ENCODE measurements at regions not wholly inside any gene's neighbourhood (a gene's known extent, or its start where the extent isn't known, plus 50 kb on each side); places are given as distances from the start of the nearest gene placed in this dataset.
"Not testable (repeated sequence)": the region's sequence is repeated elsewhere in the genome, so short reads cannot be mapped to it uniquely, and the experiment has no call there.

DNA sequence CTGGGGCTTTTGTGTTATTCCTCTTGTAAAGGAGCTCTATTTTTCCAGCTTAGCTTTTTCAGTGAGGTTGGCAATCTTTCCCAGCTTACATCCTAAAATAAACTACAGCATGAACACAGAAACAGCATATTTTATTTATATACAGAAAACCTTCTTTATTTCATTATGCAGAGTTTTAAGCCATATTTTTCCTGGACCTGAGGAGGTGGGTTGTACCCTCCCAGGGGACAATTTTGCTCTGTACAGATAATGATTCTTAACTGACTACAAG, 341.2 kb upstream of the TYRP1 start:
- Mint-ChIP-seq H3K9me3 (peaks cover 9% of the 10 kb centered on the region), H3K27ac (no peak overlapping the region), H3K4me3 (no peak overlapping the region), H3K4me1 (no peaks in the 10 kb centered on the region), H3K27me3 (no peaks in the 10 kb centered on the region), H3K36me3 (no peaks in the 10 kb centered on the region)
- ATAC-seq: no peak

DNA sequence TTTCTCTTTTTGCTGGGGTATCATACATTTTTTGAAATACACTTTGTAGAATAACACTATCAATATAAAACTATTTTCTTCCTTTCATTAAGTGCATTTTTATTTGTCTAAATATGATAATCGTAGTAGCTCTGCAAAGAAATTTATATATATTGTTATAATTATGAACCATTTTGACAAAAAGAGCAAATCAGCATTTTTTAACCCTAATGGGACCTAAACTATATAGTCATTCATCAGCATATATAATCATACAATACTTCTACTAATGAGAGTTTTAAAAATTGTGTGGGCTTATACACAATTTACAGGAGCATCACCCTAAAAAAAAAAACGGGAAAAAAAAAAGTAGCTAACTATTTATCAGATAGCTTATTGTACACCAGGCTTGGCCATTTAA, 329.7 kb upstream of the TYRP1 start:
- no peaks in the 10 kb centered on the region for H3K4me1 Mint-ChIP-seq
- no peaks in the 10 kb centered on the region for H3K27me3 Mint-ChIP-seq
- H3K36me3 Mint-ChIP-seq: no peaks in the 10 kb centered on the region
- no peak for ATAC-seq
- H3K27ac Mint-ChIP-seq: no peak overlapping the region
- H3K9me3 Mint-ChIP-seq: no peaks in the 10 kb centered on the region
- no peak overlapping the region for H3K4me3 Mint-ChIP-seq

DNA sequence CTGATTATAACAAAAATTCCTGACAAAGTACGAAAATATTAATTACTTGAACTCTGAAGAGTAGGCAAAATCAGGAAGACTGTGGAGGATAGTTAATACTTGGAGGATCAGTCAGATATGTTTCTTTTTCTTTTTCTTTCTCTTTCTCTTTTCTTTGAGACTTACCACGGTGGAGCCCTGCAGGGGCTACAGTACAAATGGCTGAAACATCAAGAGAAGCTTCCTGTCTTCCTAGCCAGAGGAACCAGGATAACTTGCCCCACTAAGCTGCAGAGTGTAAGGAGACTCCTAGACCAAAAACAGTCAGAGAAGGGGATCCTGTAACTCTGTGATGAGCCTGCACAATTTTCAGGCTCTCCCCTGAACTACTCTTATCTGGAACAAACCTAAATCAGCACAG, 324.6 kb upstream of the TYRP1 start:
- Mint-ChIP-seq H3K4me1 (no peaks in the 10 kb centered on the region), H3K4me3 (no peak overlapping the region), H3K27me3 (no peaks in the 10 kb centered on the region), H3K9me3 (peaks cover 2% of the 10 kb centered on the region), H3K27ac (no peak overlapping the region), H3K36me3 (no peaks in the 10 kb centered on the region)
- ATAC-seq: no peak

DNA sequence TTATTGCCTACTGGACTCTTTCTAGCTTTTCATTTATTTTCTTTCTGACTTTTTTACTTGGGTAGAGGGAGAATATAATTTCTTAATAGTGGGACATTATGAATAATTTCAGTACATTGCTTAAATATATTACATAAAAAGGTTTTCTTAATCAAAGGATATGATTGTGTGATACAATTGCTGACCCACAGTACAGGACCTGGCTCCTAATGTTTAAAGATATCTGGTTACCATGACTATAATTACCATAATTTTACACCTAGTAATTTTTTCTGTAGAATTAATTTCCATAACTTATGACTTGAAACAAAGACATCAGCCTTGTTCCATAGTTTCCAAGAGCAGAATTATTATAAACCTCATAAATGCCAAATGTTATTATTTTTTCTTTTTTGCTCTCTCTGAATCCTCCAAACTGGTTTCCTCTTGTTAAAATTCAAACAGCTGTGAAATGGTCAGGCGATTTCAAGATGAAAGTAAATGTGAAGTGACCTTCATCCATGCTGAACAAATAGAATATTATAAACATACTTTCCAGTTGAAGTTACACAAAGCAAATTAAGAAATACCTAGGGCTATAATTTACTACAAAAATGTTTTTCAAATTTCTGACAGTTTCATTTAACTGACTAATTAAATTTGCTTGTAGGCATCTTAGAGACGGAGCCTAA, 301.2 kb upstream of the TYRP1 start:
- no peak for ATAC-seq
- H3K9me3 Mint-ChIP-seq: peaks cover 6% of the 10 kb centered on the region
- H3K36me3 Mint-ChIP-seq: no peaks in the 10 kb centered on the region
- H3K27ac Mint-ChIP-seq: no peak overlapping the region
- H3K4me3 Mint-ChIP-seq: no peak overlapping the region
- no peaks in the 10 kb centered on the region for H3K4me1 Mint-ChIP-seq
- no peaks in the 10 kb centered on the region for H3K27me3 Mint-ChIP-seq

DNA sequence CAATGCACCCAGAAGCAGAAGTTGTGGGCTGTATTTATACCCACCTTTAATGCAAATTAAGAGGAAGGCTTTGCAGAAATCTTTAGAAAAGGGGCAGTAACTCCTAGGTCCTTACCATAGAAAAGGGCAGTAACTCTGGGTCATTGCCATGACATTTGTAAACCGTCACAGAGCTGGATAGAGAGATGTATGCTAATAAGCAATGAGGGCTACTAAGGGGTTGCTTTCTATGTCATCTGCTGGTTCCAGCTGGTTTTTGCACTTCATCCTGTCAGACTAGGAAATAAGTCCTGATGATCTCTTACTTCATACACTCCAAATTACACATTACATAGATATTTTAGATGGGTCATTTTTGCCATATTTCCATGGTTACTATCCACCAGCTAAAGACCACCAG, 299.1 kb upstream of the TYRP1 start:
- Mint-ChIP-seq H3K4me3 (no peak overlapping the region), H3K36me3 (no peaks in the 10 kb centered on the region), H3K4me1 (no peaks in the 10 kb centered on the region), H3K27me3 (no peaks in the 10 kb centered on the region), H3K9me3 (peaks cover 6% of the 10 kb centered on the region), H3K27ac (no peak overlapping the region)
- no peak for ATAC-seq

DNA sequence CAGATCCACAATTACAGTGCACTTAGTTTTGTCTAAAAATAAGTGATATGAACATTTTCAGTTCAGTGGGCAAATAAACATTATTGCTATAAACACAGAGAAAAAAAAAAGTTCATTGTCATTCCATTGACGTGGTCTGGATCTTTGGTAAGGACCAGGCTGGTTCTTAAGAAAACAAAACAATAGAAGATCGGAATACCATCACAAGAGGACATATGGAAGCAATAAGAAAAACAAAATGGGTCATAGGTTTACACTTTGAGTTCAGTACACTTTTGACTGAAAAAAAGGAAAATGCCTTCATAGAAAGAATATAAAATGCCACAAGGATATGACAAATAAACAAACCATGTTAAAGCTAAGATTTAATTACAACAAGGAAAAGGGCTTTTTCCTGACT, 289.5 kb upstream of the TYRP1 start:
- H3K4me3 Mint-ChIP-seq: no peak overlapping the region
- ATAC-seq: no peak
- H3K9me3 Mint-ChIP-seq: peaks cover 4% of the 10 kb centered on the region
- no peaks in the 10 kb centered on the region for H3K27me3 Mint-ChIP-seq
- no peak overlapping the region for H3K27ac Mint-ChIP-seq
- H3K4me1 Mint-ChIP-seq: no peaks in the 10 kb centered on the region
- H3K36me3 Mint-ChIP-seq: no peaks in the 10 kb centered on the region

DNA sequence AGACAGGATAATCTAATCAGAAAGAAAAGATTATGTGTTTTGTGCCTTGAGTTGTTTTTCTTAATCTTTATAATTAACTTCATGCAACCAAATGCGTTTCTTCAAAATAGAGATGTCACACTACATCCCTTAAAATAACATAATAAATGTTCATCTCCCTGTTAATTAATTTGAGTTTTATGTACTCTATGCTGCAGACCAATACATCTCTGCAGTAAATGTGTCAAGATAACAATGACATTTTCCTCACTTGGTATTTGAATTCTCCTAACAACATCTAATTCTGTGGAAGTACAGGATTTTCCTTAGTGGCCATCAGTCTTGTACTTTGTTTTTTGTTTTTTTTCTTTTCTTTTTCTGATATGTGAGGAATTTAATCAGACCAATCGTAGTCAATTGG, 279.2 kb upstream of the TYRP1 start:
- H3K4me1 Mint-ChIP-seq: no peaks in the 10 kb centered on the region
- no peaks in the 10 kb centered on the region for H3K27me3 Mint-ChIP-seq
- H3K36me3 Mint-ChIP-seq: no peaks in the 10 kb centered on the region
- H3K27ac Mint-ChIP-seq: no peak overlapping the region
- peaks cover 7% of the 10 kb centered on the region for H3K9me3 Mint-ChIP-seq
- no peak overlapping the region for H3K4me3 Mint-ChIP-seq
- no peak for ATAC-seq

DNA sequence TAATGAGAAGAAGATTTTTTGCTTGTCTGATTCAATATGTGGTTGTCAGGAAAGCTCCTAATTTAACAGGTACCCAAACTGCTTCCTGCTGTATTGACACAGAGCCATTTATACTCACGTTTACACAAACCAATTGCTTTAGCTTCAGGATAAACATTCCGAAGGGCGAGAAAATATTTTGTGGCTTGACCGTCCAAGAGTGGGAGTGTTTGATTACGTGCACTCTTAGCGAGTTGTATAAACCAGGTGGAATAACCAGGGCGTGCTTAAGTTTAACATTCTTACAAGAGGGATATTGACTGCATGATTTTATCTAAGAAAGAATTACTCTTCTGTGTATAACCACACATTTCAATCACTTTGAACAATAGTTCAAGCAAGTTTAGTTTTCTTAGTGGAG, 278.7 kb upstream of the TYRP1 start:
- Mint-ChIP-seq H3K36me3 (no peaks in the 10 kb centered on the region), H3K4me1 (no peaks in the 10 kb centered on the region), H3K27ac (no peak overlapping the region), H3K9me3 (peaks cover 9% of the 10 kb centered on the region), H3K27me3 (no peaks in the 10 kb centered on the region), H3K4me3 (no peak overlapping the region)
- ATAC-seq: no peak

DNA sequence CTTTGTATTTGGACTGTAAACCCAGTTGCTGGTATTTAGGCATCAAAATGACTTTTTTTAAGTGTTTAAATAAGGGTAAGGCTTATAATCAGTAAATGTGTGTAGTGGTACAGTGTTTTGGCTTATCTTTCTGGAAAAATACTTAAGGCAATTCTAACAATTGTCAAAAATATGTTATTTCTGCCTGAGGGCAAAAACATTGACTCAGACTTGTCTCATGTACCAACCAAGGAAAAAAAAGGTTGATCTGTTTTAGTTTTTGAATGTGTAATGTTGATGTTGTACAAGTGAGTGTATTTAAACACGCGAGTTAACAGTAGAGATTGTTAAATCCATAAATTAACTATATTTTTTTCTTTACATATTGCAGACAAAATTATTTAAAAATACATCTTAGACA, 277.8 kb upstream of the TYRP1 start:
- Mint-ChIP-seq H3K27ac (no peak overlapping the region), H3K4me1 (no peaks in the 10 kb centered on the region), H3K4me3 (no peak overlapping the region), H3K9me3 (peaks cover 9% of the 10 kb centered on the region), H3K27me3 (no peaks in the 10 kb centered on the region), H3K36me3 (no peaks in the 10 kb centered on the region)
- no peak for ATAC-seq

DNA sequence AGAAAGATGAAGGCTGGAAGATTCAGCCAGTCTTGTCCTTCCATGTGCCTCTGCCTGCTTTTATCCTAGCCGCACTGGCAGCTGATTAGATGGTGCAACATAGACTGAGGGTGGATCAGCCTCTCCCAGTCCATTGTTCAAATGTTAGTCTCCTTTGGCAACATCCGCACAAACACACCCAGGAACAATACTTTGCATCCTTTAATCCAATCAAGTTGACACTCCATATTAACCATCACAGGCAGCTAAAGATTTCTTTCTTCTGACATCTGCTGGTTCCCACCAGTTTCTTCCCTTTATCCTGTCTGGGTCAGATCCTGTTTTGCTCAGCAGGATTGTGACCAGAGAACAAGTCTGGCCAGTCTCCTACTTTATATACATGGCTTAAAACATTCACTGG, 276.5 kb upstream of the TYRP1 start:
- Mint-ChIP-seq H3K27me3 (no peaks in the 10 kb centered on the region), H3K4me3 (no peak overlapping the region), H3K4me1 (no peaks in the 10 kb centered on the region), H3K9me3 (peaks cover 6% of the 10 kb centered on the region), H3K27ac (no peak overlapping the region), H3K36me3 (no peaks in the 10 kb centered on the region)
- ATAC-seq: no peak

DNA sequence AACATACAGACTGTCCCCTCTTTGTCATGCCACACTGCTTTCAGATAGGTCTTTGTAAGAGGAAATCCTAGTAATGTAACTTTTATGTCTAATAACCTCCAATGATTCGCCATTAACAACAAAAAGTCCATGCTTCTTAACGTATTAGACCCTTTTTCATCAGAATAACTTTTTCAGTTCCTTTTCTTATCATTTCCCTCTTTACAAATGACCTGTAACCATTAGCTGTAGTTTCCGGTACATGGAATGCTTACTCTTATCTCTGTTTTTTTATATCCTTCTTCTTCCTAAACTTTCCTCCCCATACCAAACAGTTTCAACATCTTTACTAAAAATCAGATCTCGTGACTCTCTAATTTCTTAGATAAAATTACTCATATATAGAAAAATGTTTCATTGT, 268.9 kb upstream of the TYRP1 start:
- Mint-ChIP-seq H3K27ac (no peak overlapping the region), H3K27me3 (no peaks in the 10 kb centered on the region), H3K4me1 (no peaks in the 10 kb centered on the region), H3K36me3 (no peaks in the 10 kb centered on the region), H3K9me3 (peaks cover 5% of the 10 kb centered on the region), H3K4me3 (no peak overlapping the region)
- ATAC-seq: no peak

DNA sequence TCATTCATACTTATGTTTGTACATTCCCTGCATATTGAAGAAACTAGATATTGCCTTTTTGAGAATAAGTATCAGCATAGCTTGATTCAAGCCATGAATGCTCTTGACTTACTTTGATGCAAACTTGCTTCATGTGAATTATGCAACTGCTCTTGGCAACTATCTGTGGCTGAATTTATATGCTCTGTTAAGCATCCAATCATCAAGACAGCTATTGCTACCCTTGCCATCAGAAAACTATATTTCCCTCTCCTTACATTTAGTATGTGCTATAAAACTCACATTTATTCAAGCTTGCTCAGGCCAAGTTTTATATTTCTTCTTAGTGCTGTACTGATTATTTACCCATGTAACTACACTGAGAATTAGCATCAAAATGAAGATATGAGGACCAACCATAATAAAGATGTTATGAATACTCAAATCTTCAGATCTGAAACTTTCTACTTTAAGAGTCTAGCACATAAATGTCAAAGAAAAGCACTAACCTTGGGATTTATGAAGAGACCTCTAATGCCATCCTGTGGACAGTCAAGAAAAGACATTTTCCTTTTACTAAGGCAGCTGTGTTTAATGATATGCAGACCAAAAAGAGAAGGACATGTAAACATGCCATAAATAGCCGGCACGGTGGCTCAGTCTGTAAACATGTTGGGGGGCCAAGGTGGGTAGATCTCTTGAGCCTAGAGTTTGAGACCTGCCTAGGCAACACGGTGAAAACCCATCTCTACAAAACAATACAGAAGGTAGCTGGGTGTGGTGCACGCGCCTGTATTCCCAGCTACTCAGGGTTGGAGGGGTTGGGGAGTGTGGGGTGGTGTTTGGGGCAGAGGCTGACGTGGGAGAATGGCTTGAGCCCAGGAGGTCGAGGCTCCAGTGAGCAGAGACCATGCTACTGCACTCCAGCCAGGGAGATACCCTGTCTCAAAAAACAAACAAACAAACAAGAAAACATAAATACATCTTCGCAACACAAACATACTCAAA, 267.0 kb upstream of the TYRP1 start:
- no peak overlapping the region for H3K4me3 Mint-ChIP-seq
- H3K9me3 Mint-ChIP-seq: peaks cover 8% of the 10 kb centered on the region
- H3K27me3 Mint-ChIP-seq: no peaks in the 10 kb centered on the region

DNA sequence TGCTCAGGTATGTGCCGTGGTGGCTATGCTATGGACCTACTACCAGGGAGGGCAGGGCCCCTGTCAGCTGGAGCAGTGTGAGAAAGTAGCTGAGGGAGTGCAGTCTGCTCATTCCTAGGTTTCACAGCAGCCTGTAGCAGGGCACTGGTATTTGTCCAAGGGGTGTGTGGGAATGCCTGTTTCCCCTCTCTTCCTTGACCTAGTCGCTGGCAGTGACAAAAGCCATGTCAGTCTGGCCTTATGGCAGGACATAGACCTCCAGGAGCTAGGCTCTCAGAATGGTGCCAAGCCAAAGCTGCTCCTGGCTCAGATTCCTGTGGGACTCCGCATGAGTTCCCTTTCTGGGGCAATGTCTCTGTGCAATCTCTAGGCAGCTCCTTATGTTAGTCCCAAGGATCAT, 253.9 kb upstream of the TYRP1 start:
- no peaks in the 10 kb centered on the region for H3K4me1 Mint-ChIP-seq
- no peaks in the 10 kb centered on the region for H3K27me3 Mint-ChIP-seq
- H3K36me3 Mint-ChIP-seq: no peaks in the 10 kb centered on the region
- no peak overlapping the region for H3K4me3 Mint-ChIP-seq
- peaks cover 7% of the 10 kb centered on the region for H3K9me3 Mint-ChIP-seq
- no peak for ATAC-seq
- H3K27ac Mint-ChIP-seq: no peak overlapping the region

More for the DNA sequence above, 267.0 kb upstream of the TYRP1 start:
- no peak for ATAC-seq
- no peak overlapping the region for H3K27ac Mint-ChIP-seq
- no peaks in the 10 kb centered on the region for H3K4me1 Mint-ChIP-seq
- no peaks in the 10 kb centered on the region for H3K36me3 Mint-ChIP-seq

DNA sequence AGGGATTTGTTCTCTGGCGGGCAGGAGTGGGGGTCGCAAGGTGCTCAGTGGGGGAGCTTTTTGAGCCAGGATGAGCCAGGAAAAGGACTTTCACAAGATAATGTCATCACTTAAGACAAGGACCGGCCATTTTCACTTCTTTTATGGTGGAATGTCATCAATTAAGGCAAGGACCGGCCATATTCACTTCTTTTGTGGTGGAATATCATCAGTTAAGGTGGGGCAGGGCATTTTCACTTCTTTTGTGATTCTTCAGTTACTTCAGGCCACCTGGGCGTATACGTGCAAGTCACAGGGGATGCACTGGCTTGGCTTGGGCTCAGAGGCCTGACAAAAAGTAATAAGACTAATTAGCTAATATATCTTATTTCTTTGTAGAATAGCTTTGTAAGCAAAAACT, 252.1 kb upstream of the TYRP1 start:
- not testable (repeated sequence) for H3K4me3 Mint-ChIP-seq, H3K27me3 Mint-ChIP-seq, H3K9me3 Mint-ChIP-seq, ATAC-seq, H3K4me1 Mint-ChIP-seq, H3K27ac Mint-ChIP-seq, H3K36me3 Mint-ChIP-seq

DNA sequence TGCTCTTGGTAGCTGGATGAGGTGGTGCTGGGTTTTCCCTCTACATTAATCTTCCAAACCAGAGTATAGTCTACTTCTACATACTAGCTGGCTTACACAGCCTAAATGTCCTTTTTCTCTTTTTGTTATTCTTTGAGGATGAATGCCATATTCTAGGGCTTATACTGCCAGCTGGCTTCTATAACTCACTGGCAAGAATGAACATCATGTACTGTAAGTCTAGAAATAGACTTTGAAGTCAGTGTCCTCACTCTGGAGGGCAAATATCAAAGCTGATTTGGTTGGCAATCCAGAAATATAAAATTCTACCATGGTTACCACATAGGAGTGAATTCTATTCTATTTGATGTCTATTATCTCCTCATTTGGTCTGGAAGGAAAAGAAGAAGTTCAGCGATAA, 251.7 kb upstream of the TYRP1 start:
- Mint-ChIP-seq H3K4me3 (no peak overlapping the region), H3K36me3 (no peaks in the 10 kb centered on the region), H3K4me1 (no peaks in the 10 kb centered on the region), H3K9me3 (peaks cover 5% of the 10 kb centered on the region), H3K27me3 (no peaks in the 10 kb centered on the region), H3K27ac (no peak overlapping the region)
- no peak for ATAC-seq

DNA sequence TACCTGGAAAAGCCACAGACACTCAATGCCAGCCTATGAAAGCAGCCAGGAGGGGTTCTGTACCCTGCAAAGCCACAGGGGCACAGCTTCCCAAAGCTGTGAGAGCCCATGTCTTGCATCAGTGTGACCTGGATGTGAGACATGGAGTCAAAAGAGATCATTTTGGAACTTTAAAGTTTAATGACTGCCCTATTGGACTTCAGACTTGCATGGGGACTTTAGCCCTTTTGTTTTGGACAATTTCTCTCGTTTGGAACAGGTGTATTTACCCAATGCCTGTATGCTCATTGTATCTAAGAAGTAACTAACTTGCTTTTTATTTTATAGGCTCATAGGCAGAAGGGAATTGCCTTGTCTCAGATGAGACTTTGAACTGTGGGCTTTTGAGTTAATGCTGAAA, 244.9 kb upstream of the TYRP1 start:
- no peak overlapping the region for H3K27ac Mint-ChIP-seq
- no peaks in the 10 kb centered on the region for H3K27me3 Mint-ChIP-seq

More for the DNA sequence above, 244.9 kb upstream of the TYRP1 start:
- H3K4me1 Mint-ChIP-seq: no peaks in the 10 kb centered on the region
- H3K9me3 Mint-ChIP-seq: peaks cover 4% of the 10 kb centered on the region
- no peak overlapping the region for H3K4me3 Mint-ChIP-seq
- no peaks in the 10 kb centered on the region for H3K36me3 Mint-ChIP-seq
- ATAC-seq: no peak

All from stimulated activated memory B cell treated with anti-CD40 and anti-IgM and Interleukin-4, amounts not matched to agents 10 μg/mL and 1 μg/mL and 100 μg/mL, for 72 hours (primary cell).